ENCODE measurements at regions not wholly inside any gene's neighbourhood (a gene's known extent, or its start where the extent isn't known, plus 50 kb on each side); places are given as distances from the start of the nearest gene placed in this dataset.
"Not testable (repeated sequence)": the region's sequence is repeated elsewhere in the genome, so short reads cannot be mapped to it uniquely, and the experiment has no call there.

GRCh38 chr9:89695441-89695891 is 90.7 kb downstream of the GADD45G start:
- WGBS (ENCODE audit: low lambda C conversion rate) = 29% methylated on average over 5 of the region's 5 CpGs

GRCh38 chr9:89695979-89696378 is 91.2 kb downstream of the GADD45G start:
- not testable (repeated sequence) for H3K27ac ChIP-seq (ENCODE audit: low read depth in 2 of 2, low read length in 1 of 2); DNase-seq; H3K9ac ChIP-seq; H3K27me3 ChIP-seq (ENCODE audit: insufficient read depth); H3F3A ChIP-seq (replicated peaks; ENCODE audit: insufficient read depth); H3K36me3 ChIP-seq (replicated peaks in 1 of 2; ENCODE audit: control insufficient read depth in 1 of 2, insufficient read depth in 2 of 2, low read length in 1 of 2); H3K9me3 ChIP-seq; H3K79me2 ChIP-seq (ENCODE audit: insufficient read depth); H2AFZ ChIP-seq (ENCODE audit: low read depth); H3K9me2 ChIP-seq; H4K20me1 ChIP-seq (ENCODE audit: insufficient read depth); H3K4me3 ChIP-seq (ENCODE audit: low read depth in 2 of 2, low read length in 1 of 2); H3K4me1 ChIP-seq (ENCODE audit: control insufficient read depth in 1 of 2, insufficient read depth in 2 of 2, low read depth in 1 of 2, low read length in 1 of 2); H3K4me2 ChIP-seq
- ChIA-PET POLR2A (interaction anchor here (1.0 to 1.6 kb wide), 2 partner anchors 19 to 91 kb away, joined by 3 to 5 read pairs; partner anchors contain the start of gene GADD45G), CTCF (interaction anchor here (1.0 to 1.2 kb wide), 5 partner anchors 16 to 98 kb away, joined by 3 to 4 read pairs (median 3); no protein-coding TSS in a partner anchor)
- 51% methylated on average over 6 of the region's 6 CpGs for WGBS (ENCODE audit: low lambda C conversion rate)

More at GRCh38 chr9:89695441-89695891, 90.7 kb downstream of the GADD45G start:
- no peak overlapping the region for H3K4me2 ChIP-seq
- no peaks in the 10 kb centered on the region for H3K36me3 ChIP-seq (replicated peaks in 1 of 2; ENCODE audit: control insufficient read depth in 1 of 2, insufficient read depth in 2 of 2, low read length in 1 of 2)
- no peak for DNase-seq
- no peak overlapping the region for H3K4me3 ChIP-seq (ENCODE audit: low read depth in 2 of 2, low read length in 1 of 2)
- H3K79me2 ChIP-seq (ENCODE audit: insufficient read depth) = no peaks in the 10 kb centered on the region
- no peaks in the 10 kb centered on the region for H3K9me2 ChIP-seq
- H3K9me3 ChIP-seq = no peaks in the 10 kb centered on the region
- POLR2A ChIA-PET = interaction anchor here (1.0 to 1.6 kb wide), 2 partner anchors 18 to 91 kb away, joined by 3 to 5 read pairs; partner anchors contain the start of gene GADD45G
- H3F3A ChIP-seq (replicated peaks; ENCODE audit: insufficient read depth) = no peaks in the 10 kb centered on the region
- H3K9ac ChIP-seq = no peak overlapping the region
- H2AFZ ChIP-seq (ENCODE audit: low read depth) = no peak overlapping the region
- no peaks in the 10 kb centered on the region for H4K20me1 ChIP-seq (ENCODE audit: insufficient read depth)
- H3K27me3 ChIP-seq (ENCODE audit: insufficient read depth) = no peaks in the 10 kb centered on the region
- CTCF ChIA-PET = interaction anchor here (0.7 to 1.2 kb wide), 6 partner anchors 16 to 97 kb away, joined by 3 to 4 read pairs (median 3); no protein-coding TSS in a partner anchor
- peaks cover 0 to 6% of the 10 kb centered on the region in 2 experiments; a peak in 1 of 4 replicates for H3K4me1 ChIP-seq (ENCODE audit: control insufficient read depth in 1 of 2, insufficient read depth in 2 of 2, low read depth in 1 of 2, low read length in 1 of 2)
- TF ChIP-seq RCOR1 (IDR thresholded peaks at IDR 0.05; ENCODE audit: low read length) (0 out of 2 replicates have a peak, but pooled peaks have one; percentile 14), RFX5 (IDR thresholded peaks at IDR 0.05; ENCODE audit: low read length) (no peak), GATA2 (CRISPR knock-in tag; IDR thresholded peaks at IDR 0.05) (peak; percentile 62), TEAD4 (IDR thresholded peaks at IDR 0.05; ENCODE audit: borderline replicate concordance, insufficient read depth) (no peak), USF1 (IDR thresholded peaks at IDR 0.05; ENCODE audit: borderline replicate concordance, low read depth) (no peak)
- no peak overlapping the region for H3K27ac ChIP-seq (ENCODE audit: low read depth in 2 of 2, low read length in 1 of 2)

- DNase-seq = no peak
- H3K4me1 ChIP-seq (ENCODE audit: control insufficient read depth in 1 of 2, insufficient read depth in 2 of 2, low read depth in 1 of 2, low read length in 1 of 2) = peaks cover 0 to 14% of the 10 kb centered on the region in 2 experiments; a peak in 1 of 4 replicates
- H4K20me1 ChIP-seq (ENCODE audit: insufficient read depth) = no peaks in the 10 kb centered on the region
- H3K4me3 ChIP-seq (ENCODE audit: low read depth in 2 of 2, low read length in 1 of 2) = no peak overlapping the region
- H3K9me2 ChIP-seq = no peaks in the 10 kb centered on the region
- H3K9ac ChIP-seq = no peak overlapping the region
- ChIA-PET CTCF (interaction anchor here (1.0 kb wide), 1 partner anchor 105 kb away, joined by 3 read pairs; no protein-coding TSS in a partner anchor), POLR2A (interaction anchor here (1.6 kb wide), 1 partner anchor 92 kb away, joined by 5 read pairs; the partner anchor contains the start of gene GADD45G)
- no peaks in the 10 kb centered on the region for H3K9me3 ChIP-seq
- H3K27ac ChIP-seq (ENCODE audit: low read depth in 2 of 2, low read length in 1 of 2) = no peak overlapping the region
- H3K36me3 ChIP-seq (replicated peaks in 1 of 2; ENCODE audit: control insufficient read depth in 1 of 2, insufficient read depth in 2 of 2, low read length in 1 of 2) = no peaks in the 10 kb centered on the region
- H3K4me2 ChIP-seq = no peak overlapping the region
- H3K79me2 ChIP-seq (ENCODE audit: insufficient read depth) = no peaks in the 10 kb centered on the region
- no peaks in the 10 kb centered on the region for H3K27me3 ChIP-seq (ENCODE audit: insufficient read depth)
- no peak overlapping the region for H2AFZ ChIP-seq (ENCODE audit: low read depth)
- no peaks in the 10 kb centered on the region for H3F3A ChIP-seq (replicated peaks; ENCODE audit: insufficient read depth)
- no peak for TF ChIP-seq FOXM1 (IDR thresholded peaks at IDR 0.05; ENCODE audit: low read depth)
- no peak for TF ChIP-seq TAF1 (IDR thresholded peaks at IDR 0.05; ENCODE audit: borderline replicate concordance, low read depth, low read length)
- TF ChIP-seq MXI1 (IDR thresholded peaks at IDR 0.05; ENCODE audit: low read depth, low read length) = no peak
- TF ChIP-seq RXRA (IDR thresholded peaks at IDR 0.05; ENCODE audit: borderline replicate concordance, low read depth) = no peak
- no peak for TF ChIP-seq GATA2 (CRISPR knock-in tag; IDR thresholded peaks at IDR 0.05)
- TF ChIP-seq MEF2A (IDR thresholded peaks at IDR 0.05; ENCODE audit: borderline replicate concordance, low read depth) = no peak
- no peak for TF ChIP-seq YY1 (IDR thresholded peaks at IDR 0.05; ENCODE audit: low read depth)
- TF ChIP-seq SIN3A (IDR thresholded peaks at IDR 0.05; ENCODE audit: borderline replicate concordance, low read depth, low read length) = no peak
- no peak for TF ChIP-seq CTCF (IDR thresholded peaks at IDR 0.05)
- no peak for TF ChIP-seq NRF1 (IDR thresholded peaks at IDR 0.05; ENCODE audit: low read depth, low read length)
- no peak for TF ChIP-seq IRF3 (IDR thresholded peaks at IDR 0.05; ENCODE audit: low read depth, low read length)
- WGBS (ENCODE audit: low lambda C conversion rate) = 0% methylated on average over 1 of the region's 2 CpGs
Measured at GRCh38 chr9:89696780-89697179, 92.0 kb downstream of the GADD45G start.

All from SK-N-SH (cell line).